H1 (cell line): ENCODE measurements at regions not wholly inside any gene's neighbourhood (a gene's known extent, or its start where the extent isn't known, plus 50 kb on each side); places are given as distances from the start of the nearest gene placed in this dataset.

Source experiments
- CTCF ChIA-PET: fragments of 300-600 bp; sonication (Branson Sonifier 250); formaldehyde crosslinking; loops from one replicate; lab custom pipeline; 2021; ENCODE audit not compliant: partially characterized antibody; lab: Charles Lee
- POLR2A ChIA-PET: fragments of 300-600 bp; sonication (Branson Sonifier 250); formaldehyde crosslinking; loops from one replicate; lab custom pipeline; 2021; ENCODE audit warnings: inconsistent platforms; ENCODE audit not compliant: partially characterized antibody; lab: Charles Lee
- DNase-seq, 2 experiments: peaks; one replicate each; pipeline versions ENCODE4 v3.0.0 to v3.0.0-alpha.2; 2010 to 2022; ENCODE audit warnings: low spot score in 2 of 2, low read depth in 1 of 2, mixed read lengths in 1 of 2
- FAIRE-seq: peaks from 2 replicates; lab custom pipeline; 2011; peaks lifted over from hg19 to GRCh38; lab: Jason Lieb, UNC
- H2AFZ ChIP-seq: 2 replicates; pipeline ENCODE4 v1.8.1; 2012; ENCODE audit warnings: low read length, inconsistent platforms
- H2AK5ac ChIP-seq: 2 replicates; pipeline ENCODE4 v1.6.1; 2013; ENCODE audit warnings: low read depth, low read length
- H2BK120ac ChIP-seq: replicated peaks from 2 replicates; pipeline ENCODE3; 2013; ENCODE audit warnings: low read depth, low read length, inconsistent platforms
- H2BK12ac ChIP-seq: 2 replicates; pipeline ENCODE4 v1.6.1; 2013; ENCODE audit warnings: low read depth, low read length
- H2BK15ac ChIP-seq: 2 replicates; pipeline ENCODE4 v1.6.1; 2013; ENCODE audit warnings: low read length
- H2BK20ac ChIP-seq: 2 replicates; pipeline ENCODE4 v1.6.1; 2013; ENCODE audit warnings: low read length
- H2BK5ac ChIP-seq: 2 replicates; pipeline ENCODE4 v1.6.1; 2013; ENCODE audit warnings: low read depth, low read length
- H3K14ac ChIP-seq: 2 replicates; pipeline ENCODE4 v1.6.1; 2013; ENCODE audit warnings: inconsistent platforms; ENCODE audit not compliant: insufficient read length
- H3K18ac ChIP-seq: 2 replicates; pipeline ENCODE4 v1.6.1; 2013; ENCODE audit warnings: low read length; ENCODE audit errors: extremely low read depth
- H3K23ac ChIP-seq: 2 replicates; pipeline ENCODE4 v1.6.1; 2013; ENCODE audit warnings: inconsistent platforms; ENCODE audit not compliant: insufficient read length
- H3K23me2 ChIP-seq: 2 replicates; pipeline ENCODE4 v1.6.1; 2013; ENCODE audit warnings: low read depth, low read length
- H3K27ac ChIP-seq: 2 replicates; pipeline ENCODE4 v1.6.1; 2011; ENCODE audit warnings: low read depth, low read length, inconsistent platforms
- H3K27me3 ChIP-seq, 4 experiments: replicated peaks in 1 of 4; 1 replicate in 1 of 4; 2 replicates in 3 of 4; pipeline versions ENCODE4 v1.6.1 to v1.8.1; 2011 to 2013; ENCODE audit warnings: low read length in 3 of 4, mild to moderate bottlenecking in 3 of 4, inconsistent platforms in 2 of 4, mixed read lengths in 2 of 4, moderate library complexity in 1 of 4; ENCODE audit not compliant: control insufficient read depth in 3 of 4, insufficient read depth in 3 of 4; ENCODE audit errors: extremely low read depth in 1 of 4
- H3K36me3 ChIP-seq, 4 experiments: 2 replicates each; pipeline versions ENCODE4 v1.6.1 to v1.8.1; 2011 to 2013; ENCODE audit warnings: mild to moderate bottlenecking in 4 of 4, low read length in 3 of 4, moderate library complexity in 2 of 4, control low read depth in 1 of 4, inconsistent platforms in 1 of 4; ENCODE audit not compliant: insufficient read depth in 4 of 4, control insufficient read depth in 2 of 4
- H3K4ac ChIP-seq: replicated peaks from 2 replicates; pipeline ENCODE3; 2013; ENCODE audit warnings: low read length, low read depth, mixed read lengths, inconsistent platforms; ENCODE audit not compliant: insufficient read length
- H3K4me1 ChIP-seq, 4 experiments: replicated peaks in 1 of 4; 1 replicate in 1 of 4; 2 replicates in 3 of 4; pipeline versions ENCODE4 v1.6.1 to v1.8.1; 2011 to 2013; ENCODE audit warnings: low read length in 3 of 4, inconsistent platforms in 2 of 4, mixed read lengths in 1 of 4; ENCODE audit not compliant: insufficient read depth in 4 of 4, control insufficient read depth in 3 of 4
- H3K4me2 ChIP-seq, 2 experiments: 2 replicates each; pipeline versions ENCODE4 v1.6.1 to v1.8.1; 2011 to 2013; ENCODE audit warnings: low read depth in 2 of 2, low read length in 2 of 2, control low read depth in 1 of 2, inconsistent platforms in 1 of 2, mild to moderate bottlenecking in 1 of 2; ENCODE audit not compliant: insufficient read depth in 1 of 2
- H3K4me3 ChIP-seq, 4 experiments: fragments of 200-600, 300-600 bp in 1 of 4; sonication (generic), shearing (Covaris generic), sonication (Bioruptor Twin) in 1 of 4; 2 replicates each; pipeline versions ENCODE4 v1.5.1 to v1.8.1; 2011 to 2016; ENCODE audit warnings: low read length in 4 of 4, low read depth in 3 of 4, control low read depth in 2 of 4, inconsistent platforms in 2 of 4, mild to moderate bottlenecking in 2 of 4, mixed read lengths in 1 of 4, moderate library complexity in 1 of 4; ENCODE audit not compliant: insufficient read depth in 2 of 4; ENCODE audit errors: extremely low read depth in 1 of 4
- H3K56ac ChIP-seq: replicated peaks from 2 replicates; pipeline ENCODE3; 2013; ENCODE audit warnings: low read depth, mild to moderate bottlenecking, mixed read lengths, low read length, inconsistent platforms; ENCODE audit not compliant: insufficient read length
- H3K79me1 ChIP-seq: 2 replicates; pipeline ENCODE4 v1.6.1; 2013; ENCODE audit warnings: low read depth, low read length, control low read depth
- H3K79me2 ChIP-seq, 2 experiments: 2 replicates each; pipeline versions ENCODE4 v1.6.1 to v1.8.1; 2012 to 2013; ENCODE audit warnings: low read length in 2 of 2, mild to moderate bottlenecking in 2 of 2, inconsistent platforms in 1 of 2; ENCODE audit not compliant: insufficient read depth in 2 of 2, control insufficient read depth in 1 of 2
- H3K9ac ChIP-seq, 4 experiments: replicated peaks in 1 of 4; 1 replicate in 1 of 4; 2 replicates in 3 of 4; pipeline versions ENCODE4 v1.6.1 to v1.8.1; 2011 to 2013; ENCODE audit warnings: low read depth in 3 of 4, low read length in 3 of 4, control low read depth in 2 of 4, mild to moderate bottlenecking in 2 of 4, moderate library complexity in 2 of 4, inconsistent platforms in 1 of 4; ENCODE audit errors: extremely low read depth in 1 of 4
- H3K9me3 ChIP-seq, 2 experiments: 2 replicates each; pipeline versions ENCODE4 v1.6.1 to v1.8.1; 2012 to 2013; ENCODE audit warnings: mild to moderate bottlenecking in 2 of 2, moderate library complexity in 2 of 2, control low read depth in 1 of 2, inconsistent platforms in 1 of 2, low read depth in 1 of 2, low read length in 1 of 2, mixed read lengths in 1 of 2; ENCODE audit not compliant: insufficient read depth in 2 of 2
- H4K20me1 ChIP-seq, 2 experiments: replicated peaks in 1 of 2; 2 replicates each; pipeline versions ENCODE3 to v1.8.1; 2011 to 2013; ENCODE audit warnings: inconsistent platforms in 2 of 2, low read length in 2 of 2, mild to moderate bottlenecking in 1 of 2; ENCODE audit not compliant: insufficient read depth in 2 of 2, control insufficient read depth in 1 of 2
- H4K5ac ChIP-seq: 2 replicates; pipeline ENCODE4 v1.6.1; 2013; ENCODE audit warnings: low read length, low read depth, mixed read lengths, inconsistent platforms; ENCODE audit not compliant: insufficient read length
- H4K8ac ChIP-seq: 2 replicates; pipeline ENCODE4 v1.8.0; 2013; ENCODE audit warnings: mild to moderate bottlenecking, moderate library complexity, low read length, inconsistent platforms; ENCODE audit not compliant: insufficient read depth; ENCODE audit errors: extremely low read depth
- H4K91ac ChIP-seq: replicated peaks from 2 replicates; pipeline ENCODE3; 2013; ENCODE audit warnings: low read length, mixed read lengths, inconsistent platforms; ENCODE audit not compliant: insufficient read length
- RXRA ChIP-seq: IDR thresholded peaks from 2 replicates; pipeline ENCODE4 v1.6.1; 2011; ENCODE audit warnings: low read depth, mild to moderate bottlenecking, low read length, moderate library complexity; ENCODE audit not compliant: insufficient read depth
- TAF7 ChIP-seq: optimal IDR thresholded peaks from 2 replicates; pipeline ENCODE3; 2011; ENCODE audit warnings: low read depth, mild to moderate bottlenecking, inconsistent platforms, low read length, moderate library complexity, borderline replicate concordance
- WGBS, 2 experiments: shearing (Covaris generic) in 1 of 2; methylation state at CpG; one replicate each; pipeline versions ENCODE4 v1.1.6 to v1.1.7; 2013 to 2015; ENCODE audit warnings: low lambda C conversion rate in 2 of 2, mixed read lengths in 2 of 2, inconsistent platforms in 1 of 2, low coverage in 1 of 2, missing lambda C conversion rate in 1 of 2; ENCODE audit not compliant: insufficient replicate concordance in 2 of 2, insufficient coverage in 1 of 2, insufficient read length in 1 of 2; ENCODE audit errors: extremely low coverage in 1 of 2, missing lambda C conversion rate in 1 of 2; 5-methylcytosine and 5-hydroxymethylcytosine counted together
- TF ChIP-seq, protein P1 (sequence below): IDR thresholded peaks from 2 replicates; pipeline ENCODE4 v1.6.1; 2012; ENCODE audit warnings: inconsistent platforms

DNA sequence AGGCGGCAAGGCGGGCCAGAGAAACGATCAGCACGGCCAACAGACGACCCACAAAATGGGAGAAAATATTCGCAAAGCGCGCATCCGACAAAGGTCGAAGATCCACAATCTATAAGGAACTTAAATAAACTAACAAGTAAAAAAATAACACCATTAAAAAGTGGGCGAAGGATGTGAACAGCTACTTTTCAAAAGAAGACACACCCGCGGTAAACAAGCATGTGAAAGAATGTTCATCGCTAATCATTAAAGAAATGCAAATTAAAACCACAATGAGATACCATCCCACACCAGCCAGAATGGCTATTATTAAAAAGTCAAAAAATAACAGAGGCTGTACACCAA lies 117.8 kb upstream of the SIRPA start:
- Histone ChIP-seq H3K79me1 (no peaks in the 10 kb centered on the region), H3K27me3 (peaks cover 0 to 3% (median 1%) of the 10 kb centered on the region in 4 experiments; a peak in 4 of 7 replicates), H2BK5ac (no peak overlapping the region), H2BK15ac (no peak overlapping the region), H3K56ac (no peak overlapping the region), H2AK5ac (no peak overlapping the region), H3K4me1 (peaks cover 2 to 7% (median 3%) of the 10 kb centered on the region in 4 experiments; a peak in 5 of 7 replicates), H2BK20ac (no peak overlapping the region), H3K23me2 (0 out of 2 replicates have a peak, but pooled peaks cover 3% of the 10 kb centered on the region), H3K23ac (no peak overlapping the region), H3K14ac (no peak overlapping the region), H3K79me2 (no peaks in the 10 kb centered on the region), H2BK12ac (no peak overlapping the region), H4K91ac (no peak overlapping the region), H2BK120ac (no peak overlapping the region), H3K27ac (no peak overlapping the region), H4K5ac (no peak overlapping the region), H2AFZ (no peak overlapping the region), H3K9ac (no peak overlapping the region), H3K36me3 (no peaks in the 10 kb centered on the region), H3K9me3 (no peaks in the 10 kb centered on the region; a peak in 1 of 4 replicates), H3K4me2 (peak overlapping the region in 1 of 2 experiments; percentile 46; a peak in 2 of 4 replicates), H4K20me1 (no peaks in the 10 kb centered on the region), H3K4me3 (peak overlapping the region in 1 of 4 experiments; percentile 69; a peak in 2 of 8 replicates), H3K18ac (no peak overlapping the region; the same call in 1 of the 2 replicates), H4K8ac (no peak overlapping the region), H3K4ac (no peak overlapping the region)
- DNase-seq (no peak), FAIRE-seq (peak; percentile 58)
- WGBS, 2 experiments, result 29% methylated on average over 14 of the region's 14 CpGs; no CpG with 5 or more reads in 1 of the 2 experiments
- ChIA-PET POLR2A (interaction anchor here (0.9 to 2.3 kb wide), 4 partner anchors 26 to 326 kb away, joined by 3 to 12 read pairs (median 6); no protein-coding TSS in a partner anchor), CTCF (interaction anchor here (0.7 to 4.0 kb wide), 29 partner anchors 9 to 744 kb away, joined by 3 to 31 read pairs (median 4); no protein-coding TSS in a partner anchor)
- TF ChIP-seq TAF7, result peak; percentile 1
- TF ChIP-seq, protein P1, sequence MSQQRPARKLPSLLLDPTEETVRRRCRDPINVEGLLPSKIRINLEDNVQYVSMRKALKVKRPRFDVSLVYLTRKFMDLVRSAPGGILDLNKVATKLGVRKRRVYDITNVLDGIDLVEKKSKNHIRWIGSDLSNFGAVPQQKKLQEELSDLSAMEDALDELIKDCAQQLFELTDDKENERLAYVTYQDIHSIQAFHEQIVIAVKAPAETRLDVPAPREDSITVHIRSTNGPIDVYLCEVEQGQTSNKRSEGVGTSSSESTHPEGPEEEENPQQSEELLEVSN, result peak; percentile 35; the same call in 1 of the 2 replicates
- TF ChIP-seq RXRA, result no peak
